Adrenal gland (tissue), 5 donors: ENCODE measurements at regions not wholly inside any gene's neighbourhood (a gene's known extent, or its start where the extent isn't known, plus 50 kb on each side); places are given as distances from the start of the nearest gene placed in this dataset.

ENCODE experiments used
- POLR2A ChIP-seq, 2 donors: fragments of 450-650 bp; IDR thresholded peaks; one replicate each; pipeline ENCODE4 v1.6.1; 2017; ENCODE audit warnings: antibody characterized with exemption in 2 of 2, mild to moderate bottlenecking in 2 of 2, moderate library complexity in 1 of 2
- TF ChIP-seq, protein P1 (sequence below), 6 experiments: fragments of 450-650 bp in 4 of 6; fragments of 200-600 bp in 2 of 6; sonication (generic) in 1 of 6; IDR thresholded peaks; 1 replicate in 5 of 6; 2 replicates in 1 of 6; pipeline versions ENCODE4 v1.5.1 to v1.8.0; 2016 to 2021; ENCODE audit warnings: antibody characterized with exemption in 6 of 6, mild to moderate bottlenecking in 2 of 6, moderate library complexity in 1 of 6
- donor health status: DM: no; HTN: no; CAD: no.

DNA sequence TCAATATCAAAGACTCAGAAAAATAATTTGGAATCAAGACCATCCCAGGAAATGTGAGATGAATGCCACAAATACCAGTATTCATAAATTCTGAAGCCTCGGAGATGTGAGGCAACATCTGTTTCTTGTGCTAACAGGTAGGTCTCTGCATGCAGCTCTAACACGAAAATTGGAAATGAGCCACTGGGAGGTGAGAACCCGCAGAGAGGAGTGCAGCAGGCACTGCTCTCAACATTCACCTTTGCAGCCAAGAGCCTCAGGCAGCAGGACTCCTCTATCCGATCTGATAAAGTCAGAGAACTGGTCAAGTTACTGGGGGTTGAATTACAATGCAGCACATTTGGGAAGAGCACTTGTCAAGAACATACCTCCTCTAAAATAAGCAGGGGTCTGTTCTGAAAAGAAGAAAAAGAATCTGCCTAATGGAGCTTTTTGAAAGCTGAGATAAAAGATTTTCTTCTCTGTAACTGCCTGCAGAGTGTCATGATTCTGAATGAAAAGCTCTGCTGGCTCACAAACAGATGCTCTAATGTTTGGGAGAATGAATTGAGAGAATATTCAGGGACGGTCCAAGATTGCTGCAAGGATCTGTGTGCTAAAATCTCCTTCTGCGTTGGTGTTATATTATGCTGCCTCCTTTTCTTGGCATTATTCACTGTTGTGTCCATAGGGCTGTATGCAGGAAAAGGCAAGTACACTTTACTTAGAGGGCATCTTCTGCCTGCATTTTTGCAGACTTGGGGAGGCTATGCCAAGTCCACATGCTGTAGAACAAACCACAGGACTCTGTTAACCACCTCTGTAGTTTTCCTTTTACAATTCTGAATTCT is 209.6 kb upstream of the KRR1 start:
- TF ChIP-seq, protein P1, sequence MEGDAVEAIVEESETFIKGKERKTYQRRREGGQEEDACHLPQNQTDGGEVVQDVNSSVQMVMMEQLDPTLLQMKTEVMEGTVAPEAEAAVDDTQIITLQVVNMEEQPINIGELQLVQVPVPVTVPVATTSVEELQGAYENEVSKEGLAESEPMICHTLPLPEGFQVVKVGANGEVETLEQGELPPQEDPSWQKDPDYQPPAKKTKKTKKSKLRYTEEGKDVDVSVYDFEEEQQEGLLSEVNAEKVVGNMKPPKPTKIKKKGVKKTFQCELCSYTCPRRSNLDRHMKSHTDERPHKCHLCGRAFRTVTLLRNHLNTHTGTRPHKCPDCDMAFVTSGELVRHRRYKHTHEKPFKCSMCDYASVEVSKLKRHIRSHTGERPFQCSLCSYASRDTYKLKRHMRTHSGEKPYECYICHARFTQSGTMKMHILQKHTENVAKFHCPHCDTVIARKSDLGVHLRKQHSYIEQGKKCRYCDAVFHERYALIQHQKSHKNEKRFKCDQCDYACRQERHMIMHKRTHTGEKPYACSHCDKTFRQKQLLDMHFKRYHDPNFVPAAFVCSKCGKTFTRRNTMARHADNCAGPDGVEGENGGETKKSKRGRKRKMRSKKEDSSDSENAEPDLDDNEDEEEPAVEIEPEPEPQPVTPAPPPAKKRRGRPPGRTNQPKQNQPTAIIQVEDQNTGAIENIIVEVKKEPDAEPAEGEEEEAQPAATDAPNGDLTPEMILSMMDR (IDR thresholded peaks at IDR 0.05) = no peak
- TF ChIP-seq POLR2A (IDR thresholded peaks at IDR 0.05) = no peak
